GM23338 (cell line): ENCODE measurements at regions not wholly inside any gene's neighbourhood (a gene's known extent, or its start where the extent isn't known, plus 50 kb on each side); places are given as distances from the start of the nearest gene placed in this dataset.

ENCODE experiments used
- ATAC-seq: fragments of 200-7000 bp; cut with Tn5 transposase; 3 replicates; pipeline ENCODE4 v1.9.1; 2020
- DNase-seq: peaks from one replicate; pipeline ENCODE4 v3.0.0-alpha.2; 2015; ENCODE audit warnings: low spot score
- H2AFZ ChIP-seq: fragments of 200-600 bp; sonication (generic); 2 replicates; pipeline ENCODE4 v1.8.0; 2016; ENCODE audit warnings: antibody characterized with exemption, mild to moderate bottlenecking, moderate library complexity
- H3F3A ChIP-seq: fragments of 200-600 bp; sonication (generic); replicated peaks from 2 replicates; pipeline ENCODE4 v1.8.0; 2017; ENCODE audit warnings: antibody characterized with exemption, mixed run types, low read depth
- H3K27ac ChIP-seq: fragments of 200-600 bp; sonication (generic); 2 replicates; pipeline ENCODE4 v1.6.1; 2016; ENCODE audit warnings: low read depth
- H3K27me3 ChIP-seq: fragments of 200-600 bp; sonication (generic); 2 replicates; pipeline ENCODE4 v1.8.0; 2016; ENCODE audit warnings: mild to moderate bottlenecking, mixed run types, moderate library complexity; ENCODE audit not compliant: insufficient read depth
- H3K36me3 ChIP-seq: fragments of 200-600 bp; sonication (generic); 2 replicates; pipeline ENCODE4 v1.8.0; 2016; ENCODE audit warnings: mild to moderate bottlenecking; ENCODE audit not compliant: insufficient read depth
- H3K4me1 ChIP-seq: fragments of 200-600 bp; sonication (generic); 2 replicates; pipeline ENCODE4 v1.8.0; 2016; ENCODE audit warnings: mild to moderate bottlenecking, moderate library complexity; ENCODE audit not compliant: insufficient read depth
- H3K4me2 ChIP-seq: fragments of 200-600 bp; sonication (generic); 2 replicates; pipeline ENCODE4 v1.7.1; 2017; ENCODE audit warnings: mixed run types
- H3K4me3 ChIP-seq: fragments of 200-600 bp; sonication (generic); 2 replicates; pipeline ENCODE4 v1.6.1; 2016; ENCODE audit warnings: mixed run types
- H3K79me2 ChIP-seq: fragments of 200-600 bp; sonication (generic); replicated peaks from 2 replicates; pipeline ENCODE4 v1.8.0; 2017; ENCODE audit warnings: mild to moderate bottlenecking; ENCODE audit not compliant: insufficient read depth
- H3K9me2 ChIP-seq: fragments of 200-600 bp; sonication (generic); 2 replicates; pipeline ENCODE4 v1.8.0; 2017; ENCODE audit not compliant: insufficient read depth
- H4K20me1 ChIP-seq: fragments of 200-600 bp; sonication (generic); replicated peaks from 2 replicates; pipeline ENCODE4 v1.8.0; 2017; ENCODE audit warnings: mild to moderate bottlenecking; ENCODE audit not compliant: insufficient read depth
- H3K27ac Mint-ChIP-seq: 2 replicates; pipeline ENCODE4 v1.8.0; 2020; ENCODE audit warnings: inconsistent platforms, mild to moderate bottlenecking, moderate library complexity, mixed read lengths
- H3K27me3 Mint-ChIP-seq: 3 replicates; pipeline ENCODE4 v1.8.0; 2022; ENCODE audit warnings: low read depth, mild to moderate bottlenecking, moderate library complexity, mixed read lengths, inconsistent platforms; ENCODE audit not compliant: insufficient read depth, poor library complexity
- H3K36me3 Mint-ChIP-seq: 3 replicates; pipeline ENCODE4 v1.8.0; 2021; ENCODE audit warnings: low read depth, mild to moderate bottlenecking, inconsistent platforms, moderate library complexity, mixed read lengths
- H3K4me1 Mint-ChIP-seq: 3 replicates; pipeline ENCODE4 v1.8.0; 2020; ENCODE audit warnings: mild to moderate bottlenecking, inconsistent platforms, mixed read lengths
- H3K4me3 Mint-ChIP-seq: 3 replicates; pipeline ENCODE4 v1.8.0; 2021; ENCODE audit warnings: moderate library complexity, mild to moderate bottlenecking, inconsistent platforms, mixed read lengths
- H3K9me3 Mint-ChIP-seq: 3 replicates; pipeline ENCODE4 v1.8.0; 2020; ENCODE audit warnings: moderate library complexity, mild to moderate bottlenecking, inconsistent platforms, mixed read lengths
- CREB1 ChIP-seq: fragments of 250-450 bp; sonication (Bioruptor Pico); IDR thresholded peaks from 2 replicates; pipeline ENCODE4 v1.5.0; 2020; ENCODE audit warnings: low read depth, mild to moderate bottlenecking, moderate library complexity
- EZH2 ChIP-seq: fragments of 200-600 bp; sonication (generic); IDR thresholded peaks from one replicate; pipeline ENCODE4 v1.8.0; 2017; ENCODE audit warnings: antibody characterized with exemption, mild to moderate bottlenecking, low read depth; ENCODE audit not compliant: unreplicated experiment
- STAT1 ChIP-seq: IDR thresholded peaks from one replicate; pipeline ENCODE4 v1.6.1; 2016; ENCODE audit warnings: antibody characterized with exemption; ENCODE audit not compliant: unreplicated experiment
- ZNF114 ChIP-seq: fragments of 250-450 bp; sonication (Bioruptor Pico); IDR thresholded peaks from 2 replicates; pipeline ENCODE4 v1.5.0; 2020; ENCODE audit warnings: mild to moderate bottlenecking, moderate library complexity
- ZNF331 ChIP-seq: fragments of 250-450 bp; sonication (Bioruptor Pico); IDR thresholded peaks from 2 replicates; pipeline ENCODE4 v1.5.0; 2020; ENCODE audit warnings: low read depth, mild to moderate bottlenecking, moderate library complexity
- TF ChIP-seq, protein P1 (sequence below): IDR thresholded peaks from 2 replicates; pipeline ENCODE4 v1.6.1; 2016; ENCODE audit warnings: antibody characterized with exemption
- TF ChIP-seq, protein P2 (sequence below): fragments of 250-450 bp; sonication (Bioruptor Pico); IDR thresholded peaks from 2 replicates; pipeline ENCODE4 v1.5.0; 2020; ENCODE audit warnings: mild to moderate bottlenecking, moderate library complexity
- TF ChIP-seq, protein P3 (sequence below), 2 experiments: fragments of 200-600 bp in 1 of 2; sonication (generic) in 1 of 2; conservative IDR thresholded peaks; 2 replicates each; pipeline versions ENCODE4 v1.5.1 to v1.6.1; 2016 to 2017; ENCODE audit warnings: antibody characterized with exemption in 2 of 2, low read depth in 2 of 2, mild to moderate bottlenecking in 2 of 2, moderate library complexity in 1 of 2

DNA sequence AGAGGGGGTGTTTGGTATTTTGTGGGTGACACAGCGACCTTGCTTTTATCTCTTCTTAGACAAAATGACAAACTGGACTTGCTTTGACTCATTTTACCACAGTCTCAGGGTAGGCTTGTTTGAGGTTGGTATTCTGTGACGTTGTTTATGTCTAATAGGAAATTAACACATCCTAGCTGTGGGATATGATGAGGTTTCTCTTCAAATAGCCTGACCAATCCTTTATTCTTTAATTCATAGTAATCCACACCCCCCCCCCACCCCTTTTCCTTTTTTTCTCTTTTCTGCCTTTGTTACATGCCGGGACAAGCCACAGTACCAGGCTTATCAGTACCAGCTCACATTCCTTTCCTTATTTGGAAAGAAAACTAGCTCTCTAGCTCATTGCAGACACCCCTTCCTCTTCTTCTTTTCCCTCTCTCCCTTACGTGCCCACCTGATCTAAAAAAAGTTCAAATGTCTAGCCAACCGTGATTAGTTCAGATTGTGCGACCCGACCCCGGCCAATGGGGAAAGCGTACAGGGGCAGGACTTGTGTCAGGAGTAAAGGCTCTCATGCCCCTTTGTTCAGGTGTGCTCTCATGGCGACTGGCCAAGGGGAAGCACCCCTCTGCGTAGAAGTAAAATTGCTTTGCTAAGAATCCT is 52.2 kb upstream of the PTPRM start:
- Histone ChIP-seq H3K27ac (peak overlapping the region; percentile 27), H3K79me2 (no peaks in the 10 kb centered on the region), H3K9me2 (0 out of 2 replicates have a peak, but pooled peaks cover 9% of the 10 kb centered on the region), H3K4me1 (peaks cover 36% of the 10 kb centered on the region), H3F3A (no peaks in the 10 kb centered on the region), H3K4me3 (no peak overlapping the region), H4K20me1 (no peaks in the 10 kb centered on the region), H2AFZ (0 out of 2 replicates have a peak overlapping the region, but pooled peaks have one; percentile 29), H3K27me3 (no peaks in the 10 kb centered on the region), H3K36me3 (no peaks in the 10 kb centered on the region), H3K4me2 (peak overlapping the region; percentile 13; the same call in 1 of the 2 replicates)
- Mint-ChIP-seq H3K27me3 (no peaks in the 10 kb centered on the region), H3K36me3 (no peaks in the 10 kb centered on the region), H3K4me3 (no peak overlapping the region), H3K27ac (no peak overlapping the region), H3K9me3 (no peaks in the 10 kb centered on the region), H3K4me1 (peaks cover 27% of the 10 kb centered on the region)
- DNase-seq = peak; percentile 47
- TF ChIP-seq, protein P1, sequence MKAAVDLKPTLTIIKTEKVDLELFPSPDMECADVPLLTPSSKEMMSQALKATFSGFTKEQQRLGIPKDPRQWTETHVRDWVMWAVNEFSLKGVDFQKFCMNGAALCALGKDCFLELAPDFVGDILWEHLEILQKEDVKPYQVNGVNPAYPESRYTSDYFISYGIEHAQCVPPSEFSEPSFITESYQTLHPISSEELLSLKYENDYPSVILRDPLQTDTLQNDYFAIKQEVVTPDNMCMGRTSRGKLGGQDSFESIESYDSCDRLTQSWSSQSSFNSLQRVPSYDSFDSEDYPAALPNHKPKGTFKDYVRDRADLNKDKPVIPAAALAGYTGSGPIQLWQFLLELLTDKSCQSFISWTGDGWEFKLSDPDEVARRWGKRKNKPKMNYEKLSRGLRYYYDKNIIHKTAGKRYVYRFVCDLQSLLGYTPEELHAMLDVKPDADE = no peak
- TF ChIP-seq STAT1 (no peak), ZNF331 (CRISPR knock-in tag) (no peak), CREB1 (CRISPR knock-in tag) (no peak), EZH2 (no peak), ZNF114 (CRISPR knock-in tag) (no peak)
- TF ChIP-seq, protein P2, sequence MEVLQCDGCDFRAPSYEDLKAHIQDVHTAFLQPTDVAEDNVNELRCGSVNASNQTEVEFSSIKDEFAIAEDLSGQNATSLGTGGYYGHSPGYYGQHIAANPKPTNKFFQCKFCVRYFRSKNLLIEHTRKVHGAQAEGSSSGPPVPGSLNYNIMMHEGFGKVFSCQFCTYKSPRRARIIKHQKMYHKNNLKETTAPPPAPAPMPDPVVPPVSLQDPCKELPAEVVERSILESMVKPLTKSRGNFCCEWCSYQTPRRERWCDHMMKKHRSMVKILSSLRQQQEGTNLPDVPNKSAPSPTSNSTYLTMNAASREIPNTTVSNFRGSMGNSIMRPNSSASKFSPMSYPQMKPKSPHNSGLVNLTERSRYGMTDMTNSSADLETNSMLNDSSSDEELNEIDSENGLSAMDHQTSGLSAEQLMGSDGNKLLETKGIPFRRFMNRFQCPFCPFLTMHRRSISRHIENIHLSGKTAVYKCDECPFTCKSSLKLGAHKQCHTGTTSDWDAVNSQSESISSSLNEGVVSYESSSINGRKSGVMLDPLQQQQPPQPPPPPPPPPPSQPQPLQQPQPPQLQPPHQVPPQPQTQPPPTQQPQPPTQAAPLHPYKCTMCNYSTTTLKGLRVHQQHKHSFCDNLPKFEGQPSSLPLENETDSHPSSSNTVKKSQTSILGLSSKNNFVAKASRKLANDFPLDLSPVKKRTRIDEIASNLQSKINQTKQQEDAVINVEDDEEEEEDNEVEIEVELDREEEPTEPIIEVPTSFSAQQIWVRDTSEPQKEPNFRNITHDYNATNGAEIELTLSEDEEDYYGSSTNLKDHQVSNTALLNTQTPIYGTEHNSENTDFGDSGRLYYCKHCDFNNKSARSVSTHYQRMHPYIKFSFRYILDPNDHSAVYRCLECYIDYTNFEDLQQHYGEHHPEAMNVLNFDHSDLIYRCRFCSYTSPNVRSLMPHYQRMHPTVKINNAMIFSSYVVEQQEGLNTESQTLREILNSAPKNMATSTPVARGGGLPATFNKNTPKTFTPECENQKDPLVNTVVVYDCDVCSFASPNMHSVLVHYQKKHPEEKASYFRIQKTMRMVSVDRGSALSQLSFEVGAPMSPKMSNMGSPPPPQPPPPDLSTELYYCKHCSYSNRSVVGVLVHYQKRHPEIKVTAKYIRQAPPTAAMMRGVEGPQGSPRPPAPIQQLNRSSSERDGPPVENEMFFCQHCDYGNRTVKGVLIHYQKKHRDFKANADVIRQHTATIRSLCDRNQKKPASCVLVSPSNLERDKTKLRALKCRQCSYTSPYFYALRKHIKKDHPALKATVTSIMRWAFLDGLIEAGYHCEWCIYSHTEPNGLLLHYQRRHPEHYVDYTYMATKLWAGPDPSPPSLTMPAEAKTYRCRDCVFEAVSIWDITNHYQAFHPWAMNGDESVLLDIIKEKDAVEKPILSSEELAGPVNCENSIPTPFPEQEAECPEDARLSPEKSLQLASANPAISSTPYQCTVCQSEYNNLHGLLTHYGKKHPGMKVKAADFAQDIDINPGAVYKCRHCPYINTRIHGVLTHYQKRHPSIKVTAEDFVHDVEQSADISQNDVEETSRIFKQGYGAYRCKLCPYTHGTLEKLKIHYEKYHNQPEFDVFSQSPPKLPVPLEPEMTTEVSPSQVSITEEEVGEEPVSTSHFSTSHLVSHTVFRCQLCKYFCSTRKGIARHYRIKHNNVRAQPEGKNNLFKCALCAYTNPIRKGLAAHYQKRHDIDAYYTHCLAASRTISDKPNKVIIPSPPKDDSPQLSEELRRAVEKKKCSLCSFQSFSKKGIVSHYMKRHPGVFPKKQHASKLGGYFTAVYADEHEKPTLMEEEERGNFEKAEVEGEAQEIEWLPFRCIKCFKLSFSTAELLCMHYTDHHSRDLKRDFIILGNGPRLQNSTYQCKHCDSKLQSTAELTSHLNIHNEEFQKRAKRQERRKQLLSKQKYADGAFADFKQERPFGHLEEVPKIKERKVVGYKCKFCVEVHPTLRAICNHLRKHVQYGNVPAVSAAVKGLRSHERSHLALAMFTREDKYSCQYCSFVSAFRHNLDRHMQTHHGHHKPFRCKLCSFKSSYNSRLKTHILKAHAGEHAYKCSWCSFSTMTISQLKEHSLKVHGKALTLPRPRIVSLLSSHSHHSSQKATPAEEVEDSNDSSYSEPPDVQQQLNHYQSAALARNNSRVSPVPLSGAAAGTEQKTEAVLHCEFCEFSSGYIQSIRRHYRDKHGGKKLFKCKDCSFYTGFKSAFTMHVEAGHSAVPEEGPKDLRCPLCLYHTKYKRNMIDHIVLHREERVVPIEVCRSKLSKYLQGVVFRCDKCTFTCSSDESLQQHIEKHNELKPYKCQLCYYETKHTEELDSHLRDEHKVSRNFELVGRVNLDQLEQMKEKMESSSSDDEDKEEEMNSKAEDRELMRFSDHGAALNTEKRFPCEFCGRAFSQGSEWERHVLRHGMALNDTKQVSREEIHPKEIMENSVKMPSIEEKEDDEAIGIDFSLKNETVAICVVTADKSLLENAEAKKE (CRISPR knock-in tag) = no peak
- TF ChIP-seq, protein P3, sequence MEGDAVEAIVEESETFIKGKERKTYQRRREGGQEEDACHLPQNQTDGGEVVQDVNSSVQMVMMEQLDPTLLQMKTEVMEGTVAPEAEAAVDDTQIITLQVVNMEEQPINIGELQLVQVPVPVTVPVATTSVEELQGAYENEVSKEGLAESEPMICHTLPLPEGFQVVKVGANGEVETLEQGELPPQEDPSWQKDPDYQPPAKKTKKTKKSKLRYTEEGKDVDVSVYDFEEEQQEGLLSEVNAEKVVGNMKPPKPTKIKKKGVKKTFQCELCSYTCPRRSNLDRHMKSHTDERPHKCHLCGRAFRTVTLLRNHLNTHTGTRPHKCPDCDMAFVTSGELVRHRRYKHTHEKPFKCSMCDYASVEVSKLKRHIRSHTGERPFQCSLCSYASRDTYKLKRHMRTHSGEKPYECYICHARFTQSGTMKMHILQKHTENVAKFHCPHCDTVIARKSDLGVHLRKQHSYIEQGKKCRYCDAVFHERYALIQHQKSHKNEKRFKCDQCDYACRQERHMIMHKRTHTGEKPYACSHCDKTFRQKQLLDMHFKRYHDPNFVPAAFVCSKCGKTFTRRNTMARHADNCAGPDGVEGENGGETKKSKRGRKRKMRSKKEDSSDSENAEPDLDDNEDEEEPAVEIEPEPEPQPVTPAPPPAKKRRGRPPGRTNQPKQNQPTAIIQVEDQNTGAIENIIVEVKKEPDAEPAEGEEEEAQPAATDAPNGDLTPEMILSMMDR (conservative IDR thresholded peaks at IDR 0.05; ENCODE audit: low read depth in 2 of 2) = no peak
- peak; percentile 63 for ATAC-seq
